HG02678 (cell line): ENCODE measurements at regions not wholly inside any gene's neighbourhood (a gene's known extent, or its start where the extent isn't known, plus 50 kb on each side); places are given as distances from the start of the nearest gene placed in this dataset.
A peak's percentile ranks its signal among the peaks of the same experiment; 100 is the strongest.

ENCODE experiments used
- ATAC-seq: cut with Tn5 transposase; IDR thresholded peaks from one replicate; pipeline ENCODE4 v1.9.1; 2021; ENCODE audit warnings: mild to moderate bottlenecking, moderate library complexity; ENCODE audit not compliant: unreplicated experiment

DNA sequence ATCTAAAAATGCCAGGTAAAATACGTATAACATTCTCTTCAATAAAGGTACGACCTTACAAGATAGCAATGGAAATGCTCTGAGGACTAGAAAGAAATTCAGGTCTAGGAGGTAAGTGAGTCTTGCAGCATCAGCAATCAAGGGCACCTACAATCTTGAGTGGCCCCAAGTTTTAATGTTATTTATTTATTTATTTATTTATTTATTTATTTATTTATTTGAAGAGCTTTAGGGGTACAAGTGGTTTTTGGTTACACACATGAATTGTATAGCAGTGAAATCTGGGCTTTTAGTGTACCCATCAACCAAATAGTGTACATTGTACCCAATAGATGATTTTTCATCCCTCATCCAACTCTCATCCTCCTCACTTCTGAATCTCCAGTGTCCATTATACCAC is 574.0 kb upstream of the POU3F2 start:
- no peak for ATAC-seq

GRCh38 chr6:98272060-98272459 is 562.3 kb upstream of the POU3F2 start:
- no peak for ATAC-seq

- no peak for ATAC-seq
Observed at GRCh38 chr6:98274691-98275090, 559.7 kb upstream of the POU3F2 start.

- ATAC-seq = no peak
Observed at GRCh38 chr6:98280492-98280891, 553.9 kb upstream of the POU3F2 start.

GRCh38 chr6:98286620-98287019 is 547.8 kb upstream of the POU3F2 start:
- ATAC-seq = no peak

DNA sequence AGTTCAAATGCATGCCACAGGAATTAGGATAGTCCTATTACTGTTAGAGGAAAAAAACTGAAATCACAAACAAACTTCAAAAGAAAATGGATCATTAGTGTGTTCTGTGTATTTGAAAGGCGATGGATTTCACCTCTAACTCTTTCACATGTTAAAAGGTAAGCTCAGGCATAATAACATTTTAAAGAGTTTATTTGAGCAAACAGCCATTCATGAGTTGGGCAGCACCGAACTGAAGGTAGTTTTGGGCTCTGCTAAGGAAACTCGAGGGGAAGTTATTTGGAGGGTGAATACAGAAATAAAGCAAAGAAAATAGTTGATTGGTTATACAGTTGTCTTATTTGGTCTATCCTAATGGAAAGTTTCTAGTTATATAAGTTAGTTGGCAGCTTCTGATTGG is 546.5 kb upstream of the POU3F2 start:
- ATAC-seq = no peak

GRCh38 chr6:98292810-98293209 is 541.6 kb upstream of the POU3F2 start:
- no peak for ATAC-seq

- no peak for ATAC-seq
Observed at GRCh38 chr6:98295515-98296175, 538.7 kb upstream of the POU3F2 start.

GRCh38 chr6:98308564-98308963 is 525.8 kb upstream of the POU3F2 start:
- ATAC-seq = no peak

GRCh38 chr6:98310443-98310842 is 523.9 kb upstream of the POU3F2 start:
- no peak for ATAC-seq

GRCh38 chr6:98323605-98324004 is 510.8 kb upstream of the POU3F2 start:
- ATAC-seq = peak; percentile 93

DNA sequence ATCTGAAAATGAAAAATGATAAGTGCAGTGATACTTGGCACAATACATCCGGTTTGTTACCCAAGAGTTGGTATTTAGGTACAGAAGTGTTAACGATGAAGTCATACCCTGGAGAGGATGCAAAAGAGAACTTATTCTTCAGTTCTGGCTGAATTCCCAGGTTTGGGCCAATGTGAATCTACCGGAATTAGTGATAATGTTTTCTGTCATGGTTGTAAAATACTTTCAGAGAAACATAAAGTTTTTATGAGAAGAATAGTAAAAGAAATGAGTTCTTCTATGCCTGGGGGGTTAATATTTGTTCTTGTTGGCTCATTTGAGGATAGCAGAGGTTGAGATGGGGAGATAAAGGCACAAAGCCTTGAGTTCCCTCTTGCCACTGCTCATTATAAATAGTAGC is 509.9 kb upstream of the POU3F2 start:
- ATAC-seq = no peak

GRCh38 chr6:98325366-98325765 is 509.0 kb upstream of the POU3F2 start:
- ATAC-seq = no peak

DNA sequence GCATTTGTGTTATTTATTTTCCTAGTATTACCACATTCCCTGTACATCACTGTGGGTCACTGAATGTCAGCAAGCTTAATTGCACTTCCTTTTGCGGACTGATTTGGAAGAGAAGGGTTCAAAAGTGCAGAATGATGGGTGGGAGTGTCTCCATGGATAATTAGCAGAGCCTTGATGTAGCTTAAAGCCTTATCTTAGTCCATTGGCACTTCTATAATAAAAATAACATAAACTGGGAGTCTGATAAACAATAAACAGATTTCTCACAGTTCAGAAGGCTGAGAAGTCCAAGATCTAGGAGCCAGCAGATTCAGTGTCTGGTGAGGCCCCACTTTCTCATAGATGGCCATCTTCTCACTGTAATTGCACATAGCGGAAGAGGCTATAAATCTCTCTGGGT is 501.1 kb upstream of the POU3F2 start:
- no peak for ATAC-seq

- ATAC-seq = no peak
Observed at GRCh38 chr6:98335594-98335993, 498.8 kb upstream of the POU3F2 start.

DNA sequence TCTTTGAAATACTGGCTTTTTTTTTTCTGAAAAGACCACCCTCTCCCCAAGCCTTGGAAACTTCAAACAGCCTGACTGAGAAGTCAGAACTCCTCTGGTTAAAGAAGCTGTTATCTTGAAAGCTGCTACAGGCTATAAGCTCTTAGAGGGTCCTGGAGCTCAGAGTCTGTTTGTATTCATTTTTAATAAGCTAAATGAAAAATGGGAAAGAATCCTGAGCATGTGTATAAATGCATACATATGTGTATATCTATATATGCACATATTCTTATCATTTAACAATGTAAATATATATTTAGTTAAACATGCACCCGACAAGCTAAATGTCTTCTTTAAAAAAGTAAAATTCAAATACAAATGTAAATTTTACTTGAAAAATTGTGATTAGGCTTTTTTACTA is 494.9 kb upstream of the POU3F2 start:
- no peak for ATAC-seq

- ATAC-seq = no peak
Observed at GRCh38 chr6:98343004-98343403, 491.4 kb upstream of the POU3F2 start.

GRCh38 chr6:98343797-98344196 is 490.6 kb upstream of the POU3F2 start:
- ATAC-seq = no peak

DNA sequence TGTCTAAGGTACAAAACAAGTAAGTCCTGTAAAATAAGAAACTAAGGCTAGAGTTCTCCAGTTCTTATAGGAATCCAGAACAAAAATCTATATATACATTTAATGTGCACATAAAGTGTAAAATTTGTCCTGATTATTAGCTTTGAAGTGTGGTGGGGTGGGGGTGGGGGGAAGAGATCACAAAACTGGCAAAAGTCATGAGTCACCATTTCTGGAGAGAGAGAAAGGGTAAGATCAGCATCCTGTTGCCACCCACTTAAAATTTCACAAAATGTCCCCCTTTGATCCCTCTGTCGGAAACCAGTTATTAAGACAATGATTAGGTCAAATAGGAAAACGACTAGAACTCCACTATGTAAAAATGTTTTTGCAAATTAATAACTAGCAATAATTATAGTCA is 482.0 kb upstream of the POU3F2 start:
- ATAC-seq = no peak

- no peak for ATAC-seq
Observed at GRCh38 chr6:98358173-98358572, 476.2 kb upstream of the POU3F2 start.

DNA sequence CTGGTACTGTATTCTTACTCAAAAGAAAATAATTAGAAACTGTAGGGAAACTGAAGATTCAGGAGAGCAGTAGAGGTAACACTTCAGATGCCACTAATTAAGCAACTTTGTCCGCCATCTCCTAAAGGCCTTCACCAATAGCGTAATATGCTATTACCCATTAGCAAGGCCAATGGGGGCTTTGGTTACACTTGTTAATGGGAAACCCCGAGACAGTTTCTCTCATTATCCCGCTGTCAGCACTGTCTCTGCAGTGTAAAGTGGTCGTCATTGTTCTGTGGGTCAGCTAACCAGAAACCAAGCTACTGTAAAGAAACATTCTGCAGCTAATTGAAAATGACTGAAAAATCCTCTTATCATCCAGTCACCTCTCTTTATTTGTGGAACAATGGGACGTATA is 468.0 kb upstream of the POU3F2 start:
- ATAC-seq = no peak

GRCh38 chr6:98380589-98380988 is 453.8 kb upstream of the POU3F2 start:
- no peak for ATAC-seq

DNA sequence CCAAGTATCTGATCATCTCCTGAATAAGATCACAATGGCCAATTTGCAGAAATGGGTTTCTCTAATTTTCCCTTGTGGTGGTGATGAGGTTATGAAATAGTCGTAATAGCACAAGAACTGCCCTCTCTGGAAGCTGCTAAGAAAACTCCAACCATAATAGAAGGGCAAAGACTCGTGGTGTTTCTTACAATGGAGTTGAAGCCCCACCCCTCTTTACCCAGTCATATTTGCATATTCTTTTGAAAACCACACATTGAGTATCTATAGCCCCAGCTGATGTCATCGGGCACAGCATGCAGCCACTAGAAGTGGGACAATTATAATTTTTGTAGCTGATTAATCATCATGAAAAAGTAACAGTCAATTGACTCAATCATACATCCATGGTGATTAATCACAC is 452.1 kb upstream of the POU3F2 start:
- no peak for ATAC-seq
